Spleen (tissue), 7 donors: ENCODE measurements at regions not wholly inside any gene's neighbourhood (a gene's known extent, or its start where the extent isn't known, plus 50 kb on each side); places are given as distances from the start of the nearest gene placed in this dataset.

Experiments used
- CTCF ChIP-seq, 11 experiments: fragments of 200-600 bp in 7 of 11; fragments of 450-650 bp in 4 of 11; sonication (generic) in 4 of 11; IDR thresholded peaks in 8 of 11; conservative IDR thresholded peaks in 3 of 11; 1 replicate in 7 of 11; 2 replicates in 4 of 11; pipeline versions ENCODE4 v1.4.0 to v1.8.0; 2016 to 2021; ENCODE audit warnings: antibody characterized with exemption in 11 of 11, inconsistent platforms in 4 of 11, mild to moderate bottlenecking in 1 of 11
- POLR2A ChIP-seq, 3 donors: fragments of 450-650 bp; IDR thresholded peaks; one replicate each; pipeline ENCODE4 v1.5.1; 2017; ENCODE audit warnings: antibody characterized with exemption in 3 of 3, mild to moderate bottlenecking in 1 of 3
- POLR2AphosphoS5 ChIP-seq, 3 donors: sonication (generic); formaldehyde crosslinking; IDR thresholded peaks; one replicate each; pipeline ENCODE4 v1.5.1; 2017; ENCODE audit warnings: antibody characterized with exemption in 3 of 3
- donor health status: DM: no; HTN: no; CAD: no; lungs with moderate emphysema.
- donor health status: DM: no; HTN: no; CAD: no.
- donor health status: DM: no; HTN: no; CAD: no.

- TF ChIP-seq POLR2AphosphoS5 (IDR thresholded peaks at IDR 0.05) (no peak), POLR2A (IDR thresholded peaks at IDR 0.05) (no peak), CTCF (IDR thresholded peaks at IDR 0.05 in 8 of 11, conservative IDR thresholded peaks at IDR 0.05 in 3 of 11) (no peak)
Observed at GRCh38 chr16:65875381-65876055, 491.0 kb upstream of the CDH5 start.
